ENCODE measurements at regions not wholly inside any gene's neighbourhood (a gene's known extent, or its start where the extent isn't known, plus 50 kb on each side); places are given as distances from the start of the nearest gene placed in this dataset.

DNA sequence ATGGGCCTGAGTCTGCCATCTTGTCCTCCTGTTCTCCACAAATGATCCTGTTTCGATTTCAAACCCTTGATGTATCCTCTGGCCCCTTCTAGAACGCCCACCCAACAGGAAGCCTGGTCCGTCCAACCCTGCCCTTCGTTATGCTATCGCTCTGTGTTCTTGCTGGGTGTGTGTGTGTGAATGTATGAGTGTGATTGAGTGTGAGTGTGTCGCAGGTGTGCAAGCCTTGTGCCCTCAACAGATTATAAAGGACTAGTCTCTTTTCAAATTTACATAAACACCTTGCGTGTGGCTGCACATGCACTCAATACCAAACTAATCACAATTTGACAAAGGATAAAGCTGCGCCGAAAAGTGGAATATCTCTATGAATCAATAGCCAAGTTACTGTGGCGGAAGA, 149.5 kb upstream of the SALL3 start:
- no peak for DNase-seq (ENCODE audit: low read depth)

DNA sequence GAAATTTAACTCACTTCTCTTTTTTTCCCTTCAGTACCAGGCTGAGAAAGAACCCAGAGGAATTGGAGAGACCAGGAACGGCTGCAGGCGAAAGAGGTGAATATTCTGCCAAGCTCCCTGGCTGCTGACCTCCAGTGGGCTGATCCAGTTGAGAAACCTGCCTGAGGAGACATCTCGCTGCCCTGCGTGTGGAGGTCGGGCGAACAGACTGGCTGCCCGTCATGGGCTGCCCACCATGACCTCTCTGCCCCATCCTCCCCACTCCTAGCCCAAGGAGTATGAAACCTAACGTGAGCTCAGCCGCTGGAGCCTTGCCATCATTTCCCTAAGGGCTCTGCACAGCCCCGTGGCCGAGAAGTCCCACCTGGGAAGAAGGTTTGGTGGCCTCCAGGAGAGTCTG, 148.8 kb upstream of the SALL3 start:
- Histone ChIP-seq H3K4me3 (ENCODE audit: low read depth, low read length) (no peak overlapping the region), H3K36me3 (ENCODE audit: control insufficient read depth, insufficient read depth, low read length) (no peaks in the 10 kb centered on the region), H3K27me3 (ENCODE audit: control insufficient read depth, insufficient read depth, low read length) (no peaks in the 10 kb centered on the region)
- no peak for DNase-seq (ENCODE audit: low read depth)
- TF ChIP-seq, protein P1, sequence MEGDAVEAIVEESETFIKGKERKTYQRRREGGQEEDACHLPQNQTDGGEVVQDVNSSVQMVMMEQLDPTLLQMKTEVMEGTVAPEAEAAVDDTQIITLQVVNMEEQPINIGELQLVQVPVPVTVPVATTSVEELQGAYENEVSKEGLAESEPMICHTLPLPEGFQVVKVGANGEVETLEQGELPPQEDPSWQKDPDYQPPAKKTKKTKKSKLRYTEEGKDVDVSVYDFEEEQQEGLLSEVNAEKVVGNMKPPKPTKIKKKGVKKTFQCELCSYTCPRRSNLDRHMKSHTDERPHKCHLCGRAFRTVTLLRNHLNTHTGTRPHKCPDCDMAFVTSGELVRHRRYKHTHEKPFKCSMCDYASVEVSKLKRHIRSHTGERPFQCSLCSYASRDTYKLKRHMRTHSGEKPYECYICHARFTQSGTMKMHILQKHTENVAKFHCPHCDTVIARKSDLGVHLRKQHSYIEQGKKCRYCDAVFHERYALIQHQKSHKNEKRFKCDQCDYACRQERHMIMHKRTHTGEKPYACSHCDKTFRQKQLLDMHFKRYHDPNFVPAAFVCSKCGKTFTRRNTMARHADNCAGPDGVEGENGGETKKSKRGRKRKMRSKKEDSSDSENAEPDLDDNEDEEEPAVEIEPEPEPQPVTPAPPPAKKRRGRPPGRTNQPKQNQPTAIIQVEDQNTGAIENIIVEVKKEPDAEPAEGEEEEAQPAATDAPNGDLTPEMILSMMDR (IDR thresholded peaks at IDR 0.05; ENCODE audit: insufficient read depth, low read length, poor library complexity, severe bottlenecking), result no peak

More for the DNA sequence above, 149.5 kb upstream of the SALL3 start:
- no peaks in the 10 kb centered on the region for H3K27me3 ChIP-seq (ENCODE audit: control insufficient read depth, insufficient read depth, low read length)
- TF ChIP-seq, protein P1 (IDR thresholded peaks at IDR 0.05; ENCODE audit: insufficient read depth, low read length, poor library complexity, severe bottlenecking), result no peak
- no peaks in the 10 kb centered on the region for H3K36me3 ChIP-seq (ENCODE audit: control insufficient read depth, insufficient read depth, low read length)
- H3K4me3 ChIP-seq (ENCODE audit: low read depth, low read length), result no peak overlapping the region

DNA sequence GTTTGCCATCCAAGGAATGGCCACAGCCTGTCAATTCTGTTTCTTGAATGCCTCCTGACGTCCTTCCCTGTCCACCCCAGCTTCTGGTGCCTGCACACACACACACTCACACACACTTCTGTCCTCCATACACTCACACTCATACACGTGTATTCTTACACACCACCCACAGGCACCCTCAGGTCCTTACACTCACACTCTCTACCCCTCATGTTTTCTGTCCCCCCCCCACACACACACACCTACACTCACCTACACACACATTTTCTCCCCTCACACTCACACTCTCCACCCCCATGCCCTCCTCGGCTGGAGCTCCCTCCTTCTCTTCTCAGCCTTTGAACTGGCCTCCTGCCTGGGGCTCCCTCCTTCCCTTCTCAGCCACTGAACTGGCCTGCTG, 148.0 kb upstream of the SALL3 start:
- Histone ChIP-seq H3K27me3 (ENCODE audit: control insufficient read depth, insufficient read depth, low read length) (no peaks in the 10 kb centered on the region), H3K4me3 (ENCODE audit: low read depth, low read length) (no peak overlapping the region), H3K36me3 (ENCODE audit: control insufficient read depth, insufficient read depth, low read length) (no peaks in the 10 kb centered on the region)
- no peak for DNase-seq (ENCODE audit: low read depth)
- TF ChIP-seq, protein P1 (IDR thresholded peaks at IDR 0.05; ENCODE audit: insufficient read depth, low read length, poor library complexity, severe bottlenecking), result no peak

DNA sequence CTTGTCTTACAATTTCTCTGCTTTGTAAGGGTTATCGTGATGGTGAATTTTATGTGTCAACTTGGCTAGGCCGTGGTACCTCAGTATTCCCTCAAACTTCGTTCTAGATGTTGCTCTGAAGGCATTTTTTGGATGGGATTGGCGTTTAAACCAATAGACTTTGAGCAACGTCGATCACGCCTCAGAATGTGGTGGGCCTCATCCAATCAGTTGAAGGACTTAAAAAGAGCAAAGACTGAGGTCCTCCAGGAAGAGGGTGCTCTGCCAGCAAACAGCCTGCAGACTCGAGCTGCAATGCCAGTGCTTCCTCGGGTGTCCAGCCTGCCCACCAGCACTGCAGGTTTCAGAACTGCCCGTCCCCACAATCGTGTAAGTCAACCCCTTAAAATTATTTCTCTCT, 145.8 kb upstream of the SALL3 start:
- no peak for DNase-seq (ENCODE audit: low read depth)
- H3K4me3 ChIP-seq (ENCODE audit: low read depth, low read length), result no peak overlapping the region
- H3K27me3 ChIP-seq (ENCODE audit: control insufficient read depth, insufficient read depth, low read length), result no peaks in the 10 kb centered on the region
- no peaks in the 10 kb centered on the region for H3K36me3 ChIP-seq (ENCODE audit: control insufficient read depth, insufficient read depth, low read length)
- TF ChIP-seq, protein P1 (IDR thresholded peaks at IDR 0.05; ENCODE audit: insufficient read depth, low read length, poor library complexity, severe bottlenecking), result no peak

DNA sequence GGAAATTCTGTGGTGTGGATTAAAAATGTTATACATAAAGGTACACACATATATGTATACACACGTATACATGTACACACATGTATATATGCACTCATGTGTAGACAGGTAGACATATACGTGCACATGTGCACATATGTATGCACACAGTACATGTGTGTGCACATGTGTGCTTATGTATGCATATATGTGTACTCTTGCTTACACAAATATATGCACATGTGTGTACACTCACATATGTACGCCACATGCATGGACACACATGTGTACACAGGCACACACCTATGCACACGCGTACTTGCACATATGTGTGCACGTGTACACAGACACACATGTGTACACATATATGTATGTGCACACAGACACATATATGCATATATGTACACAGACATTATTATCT, 142.8 kb upstream of the SALL3 start:
- DNase-seq (ENCODE audit: low read depth), result no peak
- H3K36me3 ChIP-seq (ENCODE audit: control insufficient read depth, insufficient read depth, low read length), result no peaks in the 10 kb centered on the region
- TF ChIP-seq, protein P1 (IDR thresholded peaks at IDR 0.05; ENCODE audit: insufficient read depth, low read length, poor library complexity, severe bottlenecking), result no peak

DNA sequence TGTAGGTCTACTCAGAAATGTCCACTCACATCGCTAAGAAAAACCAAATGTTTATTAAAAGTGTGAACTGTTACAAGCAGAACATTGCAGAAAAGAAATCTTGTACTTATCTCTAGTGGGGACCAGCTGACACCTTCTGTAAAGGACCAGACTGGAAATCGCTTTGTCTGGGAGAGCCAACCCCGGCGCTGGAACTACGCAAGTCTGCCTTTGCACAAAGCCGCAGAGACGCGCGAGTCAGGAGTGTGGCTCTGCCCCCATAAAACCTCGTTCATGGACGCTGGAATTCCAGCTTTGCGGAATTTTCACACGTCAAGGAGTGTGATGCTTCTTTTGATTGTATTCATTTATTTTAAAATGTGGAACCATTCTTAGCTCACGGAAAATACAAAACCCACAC, 141.9 kb upstream of the SALL3 start:
- Histone ChIP-seq H3K36me3 (ENCODE audit: control insufficient read depth, insufficient read depth, low read length) (no peaks in the 10 kb centered on the region), H3K4me3 (ENCODE audit: low read depth, low read length) (no peak overlapping the region), H3K27me3 (ENCODE audit: control insufficient read depth, insufficient read depth, low read length) (no peaks in the 10 kb centered on the region)
- TF ChIP-seq, protein P1 (IDR thresholded peaks at IDR 0.05; ENCODE audit: insufficient read depth, low read length, poor library complexity, severe bottlenecking), result no peak
- DNase-seq (ENCODE audit: low read depth), result no peak

More for the DNA sequence above, 142.8 kb upstream of the SALL3 start:
- Histone ChIP-seq H3K27me3 (ENCODE audit: control insufficient read depth, insufficient read depth, low read length) (no peaks in the 10 kb centered on the region), H3K4me3 (ENCODE audit: low read depth, low read length) (no peak overlapping the region)
